Natural killer cell (primary cell): ENCODE measurements at regions not wholly inside any gene's neighbourhood (a gene's known extent, or its start where the extent isn't known, plus 50 kb on each side); places are given as distances from the start of the nearest gene placed in this dataset.

Experiments
- ATAC-seq, 3 donors: fragments of 150-1000 bp in 2 of 3; fragments of 200-7000 bp in 1 of 3; cut with Tn5 transposase; 1 replicate in 1 of 3; 2 replicates in 2 of 3; pipeline ENCODE4 v1.10.0; 2021; ENCODE audit warnings: mild to moderate bottlenecking in 2 of 3, moderate library complexity in 2 of 3
- DNase-seq, 2 donors: peaks; one replicate each; pipeline versions ENCODE4 v3.0.0 to v3.0.0-alpha.2; 2013 to 2021; ENCODE audit warnings: mixed read lengths in 1 of 2
- H3K27ac ChIP-seq: one replicate; pipeline ENCODE4 v1.5.1; 2013; ENCODE audit warnings: mild to moderate bottlenecking, low read length
- H3K27me3 ChIP-seq: one replicate; pipeline ENCODE4 v1.6.1; 2013; ENCODE audit warnings: low read length; ENCODE audit not compliant: control insufficient read depth, insufficient read depth
- H3K36me3 ChIP-seq: one replicate; pipeline ENCODE4 v1.6.1; 2013; ENCODE audit warnings: low read length; ENCODE audit not compliant: control insufficient read depth, insufficient read depth
- H3K4me1 ChIP-seq: one replicate; pipeline ENCODE4 v1.6.1; 2013; ENCODE audit warnings: low read length; ENCODE audit not compliant: control insufficient read depth, insufficient read depth
- H3K4me3 ChIP-seq: one replicate; pipeline ENCODE4 v1.5.1; 2013; ENCODE audit warnings: low read length
- H3K9me3 ChIP-seq: one replicate; pipeline ENCODE4 v1.6.1; 2013; ENCODE audit warnings: low read length; ENCODE audit not compliant: control insufficient read depth, insufficient read depth
- H3K27ac Mint-ChIP-seq, 2 donors: one replicate each; pipeline ENCODE4 v1.8.0; 2022; ENCODE audit warnings: mild to moderate bottlenecking in 2 of 2, mixed read lengths in 2 of 2, moderate library complexity in 1 of 2
- H3K27me3 Mint-ChIP-seq, 2 donors: one replicate each; pipeline ENCODE4 v1.8.0; 2022; ENCODE audit warnings: low read depth in 2 of 2, mixed read lengths in 2 of 2
- H3K36me3 Mint-ChIP-seq: one replicate; pipeline ENCODE4 v1.8.0; 2022; ENCODE audit warnings: mixed read lengths
- H3K4me1 Mint-ChIP-seq, 2 donors: one replicate each; pipeline ENCODE4 v1.8.0; 2022; ENCODE audit warnings: mixed read lengths in 2 of 2
- H3K4me3 Mint-ChIP-seq: one replicate; pipeline ENCODE4 v1.8.0; 2022; ENCODE audit warnings: mild to moderate bottlenecking, moderate library complexity, mixed read lengths
- H3K9me3 Mint-ChIP-seq, 2 donors: one replicate each; pipeline ENCODE4 v1.8.0; 2022; ENCODE audit warnings: mixed read lengths in 2 of 2
- WGBS: methylation state at CpG from one replicate; pipeline ENCODE4 v1.1.7; 2013; ENCODE audit warnings: missing lambda C conversion rate; ENCODE audit not compliant: insufficient coverage; 5-methylcytosine and 5-hydroxymethylcytosine counted together
- intact Hi-C: fragments of 100-400 bp; cut with micrococcal nuclease; formaldehyde crosslinking; loops from one replicate; pipeline ENCODE4 v1.14.2; 2022
- TF ChIP-seq, protein P1 (sequence below): fragments of 200-600 bp; IDR thresholded peaks from one replicate; pipeline ENCODE4 v1.8.0; 2022; ENCODE audit warnings: antibody characterized with exemption

DNA sequence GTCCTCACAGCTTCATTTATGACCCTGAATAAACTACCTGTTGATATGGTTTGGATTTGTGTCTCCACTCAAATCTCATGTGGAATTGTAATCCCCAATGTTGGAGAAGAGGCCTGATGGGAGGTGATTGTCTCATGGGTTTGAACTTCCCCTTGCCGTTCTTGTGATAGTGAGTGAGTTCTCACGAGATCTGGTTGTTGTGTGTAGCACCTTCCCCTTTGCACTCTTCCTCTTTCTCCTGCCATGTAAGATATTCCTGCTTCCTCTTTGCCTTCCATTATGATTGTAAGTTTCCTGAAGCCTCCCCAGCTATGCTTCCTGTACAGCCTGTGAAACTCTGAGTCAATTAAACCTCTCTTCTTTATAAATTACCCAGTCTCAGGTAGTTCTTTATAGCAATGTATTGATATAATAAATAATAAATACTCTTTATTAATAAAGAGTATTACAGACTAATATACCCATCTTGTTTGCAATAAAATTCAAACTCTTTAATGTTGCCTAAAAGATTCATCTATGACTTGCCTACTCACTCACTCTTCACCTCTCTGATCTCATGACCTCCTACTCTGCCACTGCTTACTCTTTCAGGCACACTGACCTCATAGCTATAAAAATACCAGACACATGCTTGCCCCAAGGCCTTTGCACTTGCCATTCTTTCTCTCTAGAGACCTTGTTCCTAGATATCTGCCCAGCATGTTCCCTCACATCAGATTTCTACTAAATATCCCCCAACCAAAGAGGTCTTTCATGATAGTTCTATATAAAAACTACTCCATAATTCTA lies 256.4 kb upstream of the MARCKS start:
- Mint-ChIP-seq H3K4me3 (no peak overlapping the region), H3K4me1 (no peaks in the 10 kb centered on the region), H3K36me3 (no peaks in the 10 kb centered on the region), H3K27ac (no peak overlapping the region), H3K27me3 (no peaks in the 10 kb centered on the region), H3K9me3 (peaks cover 0 to 9% of the 10 kb centered on the region in 2 donors)
- Histone ChIP-seq H3K36me3 (no peaks in the 10 kb centered on the region), H3K27me3 (no peaks in the 10 kb centered on the region), H3K27ac (no peak overlapping the region), H3K9me3 (peaks cover 3% of the 10 kb centered on the region), H3K4me3 (no peak overlapping the region), H3K4me1 (no peaks in the 10 kb centered on the region)
- ATAC-seq = no peak
- WGBS = no CpG with 5 or more reads among the region's 2 CpGs
- TF ChIP-seq, protein P1, sequence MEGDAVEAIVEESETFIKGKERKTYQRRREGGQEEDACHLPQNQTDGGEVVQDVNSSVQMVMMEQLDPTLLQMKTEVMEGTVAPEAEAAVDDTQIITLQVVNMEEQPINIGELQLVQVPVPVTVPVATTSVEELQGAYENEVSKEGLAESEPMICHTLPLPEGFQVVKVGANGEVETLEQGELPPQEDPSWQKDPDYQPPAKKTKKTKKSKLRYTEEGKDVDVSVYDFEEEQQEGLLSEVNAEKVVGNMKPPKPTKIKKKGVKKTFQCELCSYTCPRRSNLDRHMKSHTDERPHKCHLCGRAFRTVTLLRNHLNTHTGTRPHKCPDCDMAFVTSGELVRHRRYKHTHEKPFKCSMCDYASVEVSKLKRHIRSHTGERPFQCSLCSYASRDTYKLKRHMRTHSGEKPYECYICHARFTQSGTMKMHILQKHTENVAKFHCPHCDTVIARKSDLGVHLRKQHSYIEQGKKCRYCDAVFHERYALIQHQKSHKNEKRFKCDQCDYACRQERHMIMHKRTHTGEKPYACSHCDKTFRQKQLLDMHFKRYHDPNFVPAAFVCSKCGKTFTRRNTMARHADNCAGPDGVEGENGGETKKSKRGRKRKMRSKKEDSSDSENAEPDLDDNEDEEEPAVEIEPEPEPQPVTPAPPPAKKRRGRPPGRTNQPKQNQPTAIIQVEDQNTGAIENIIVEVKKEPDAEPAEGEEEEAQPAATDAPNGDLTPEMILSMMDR = no peak
- no peak for DNase-seq
- intact Hi-C loops = no loop called here

DNA sequence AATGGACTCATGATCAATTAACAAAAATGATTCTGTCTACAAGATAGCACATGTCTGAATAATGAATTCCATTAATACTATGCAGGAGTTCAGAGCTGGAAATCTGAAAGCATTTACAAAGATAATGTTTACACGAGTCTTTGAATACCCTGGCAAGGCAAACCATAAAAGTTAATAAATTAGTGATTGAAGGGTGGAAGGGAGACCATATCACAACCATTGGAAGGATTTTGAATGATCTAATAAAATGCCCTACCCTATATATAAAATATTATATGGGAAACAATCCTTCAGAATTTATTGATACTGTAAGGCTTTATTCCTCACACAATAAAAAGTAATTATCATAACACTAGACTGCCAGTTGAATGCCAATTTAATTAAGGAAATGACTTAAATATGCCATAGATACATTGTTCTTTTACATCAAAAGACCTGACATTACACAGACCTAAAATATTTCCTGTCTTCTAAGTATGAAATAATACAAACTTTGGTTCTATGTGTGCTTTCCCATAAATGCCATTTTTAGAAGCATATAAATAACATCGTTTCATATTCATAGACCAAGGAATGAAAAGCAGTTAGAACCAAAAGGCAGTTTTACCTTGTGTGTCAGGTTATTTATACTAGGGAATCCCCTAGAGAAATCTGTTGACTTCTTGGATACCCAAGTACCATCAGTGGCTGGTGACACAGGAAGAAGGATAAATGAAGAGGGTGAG lies 249.2 kb upstream of the MARCKS start:
- WGBS = 100% methylated on average over 1 of the region's 2 CpGs
- no peaks in the 10 kb centered on the region for H3K36me3 Mint-ChIP-seq
- intact Hi-C loops = no loop called here
- peaks cover 4% of the 10 kb centered on the region in 2 donors for H3K9me3 Mint-ChIP-seq
- no peaks in the 10 kb centered on the region for H3K4me1 Mint-ChIP-seq
- Histone ChIP-seq H3K27ac (no peak overlapping the region), H3K4me1 (no peaks in the 10 kb centered on the region), H3K27me3 (no peaks in the 10 kb centered on the region), H3K4me3 (no peak overlapping the region), H3K9me3 (no peaks in the 10 kb centered on the region), H3K36me3 (no peaks in the 10 kb centered on the region)
- TF ChIP-seq, protein P1 = no peak
- no peak for ATAC-seq
- no peak for DNase-seq
- H3K27ac Mint-ChIP-seq = no peak overlapping the region
- no peak overlapping the region for H3K4me3 Mint-ChIP-seq
- H3K27me3 Mint-ChIP-seq = no peaks in the 10 kb centered on the region

DNA sequence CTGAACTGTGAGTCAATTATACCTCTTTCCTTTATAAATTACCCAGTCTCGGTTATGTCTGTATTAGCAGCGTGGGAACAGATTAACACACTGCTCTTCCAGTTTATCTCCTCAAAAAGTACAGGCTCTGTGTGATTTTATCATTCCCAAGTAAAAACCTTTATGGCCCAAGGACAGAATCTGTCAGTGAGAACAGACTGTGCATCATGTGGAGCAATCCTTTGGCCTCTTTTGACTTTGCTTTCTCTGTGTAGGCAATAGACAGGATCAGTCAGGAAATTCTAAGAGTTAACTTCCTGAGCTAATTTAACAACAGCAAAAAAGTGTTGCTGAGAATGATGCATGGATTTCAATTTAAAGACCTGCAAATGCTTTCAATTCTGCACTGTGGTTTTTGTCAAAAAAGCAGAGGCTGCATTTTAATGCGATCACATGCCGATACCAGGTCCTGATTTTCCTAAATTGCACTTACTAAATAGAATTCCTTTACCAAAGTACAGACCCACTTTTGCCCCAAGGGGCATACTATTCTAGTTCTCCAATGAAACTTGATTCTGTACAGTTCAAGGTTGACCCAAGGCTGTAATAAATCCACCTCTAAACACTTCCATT lies 246.7 kb upstream of the MARCKS start:
- WGBS = 85% methylated on average over 4 of the region's 4 CpGs
- peaks cover 3 to 4% of the 10 kb centered on the region in 2 donors for H3K9me3 Mint-ChIP-seq
- no peak overlapping the region for H3K27ac ChIP-seq
- H3K27me3 ChIP-seq = no peaks in the 10 kb centered on the region
- no peaks in the 10 kb centered on the region for H3K4me1 Mint-ChIP-seq
- ATAC-seq (no peak), DNase-seq (no peak)
- TF ChIP-seq, protein P1 = no peak
- H3K27ac Mint-ChIP-seq = no peak overlapping the region
- no peaks in the 10 kb centered on the region for H3K36me3 ChIP-seq
- H3K27me3 Mint-ChIP-seq = no peaks in the 10 kb centered on the region
- no peak overlapping the region for H3K4me3 Mint-ChIP-seq
- intact Hi-C loops = no loop called here
- H3K4me1 ChIP-seq = no peaks in the 10 kb centered on the region
- no peaks in the 10 kb centered on the region for H3K36me3 Mint-ChIP-seq
- no peaks in the 10 kb centered on the region for H3K9me3 ChIP-seq
- no peak overlapping the region for H3K4me3 ChIP-seq
